HCT116 (cell line): ENCODE measurements at regions not wholly inside any gene's neighbourhood (a gene's known extent, or its start where the extent isn't known, plus 50 kb on each side); places are given as distances from the start of the nearest gene placed in this dataset.

Experiments
- ATAC-seq: fragments of 200-7000 bp; cut with Tn5 transposase; 2 replicates; pipeline ENCODE4 v1.9.1; 2020; ENCODE audit warnings: mild to moderate bottlenecking, moderate library complexity
- BruUV-seq: library from RNA; stranded (reverse); fragments of 400-500 nt; replicated peaks from 2 replicates; lab custom pipeline; 2021; lab: Mats Ljungman, UMichigan
- CTCF ChIA-PET: fragments of 300-600 bp; sonication (Branson Sonifier 250); formaldehyde crosslinking; loops from one replicate; lab custom pipeline; 2021; ENCODE audit warnings: antibody characterized with exemption; lab: Charles Lee
- POLR2A ChIA-PET: fragments of 300-600, 350-600 bp; sonication (Branson Sonifier 250); formaldehyde crosslinking; loops from one replicate; lab custom pipeline; 2021; ENCODE audit warnings: antibody characterized with exemption; lab: Charles Lee
- RAD21 ChIA-PET, 2 experiments: fragments of 300-600 bp; sonication (Branson Sonifier 250); formaldehyde crosslinking; loops; one replicate each; lab custom pipeline; 2023; ENCODE audit warnings: low total read pairs in 2 of 2; ENCODE audit not compliant: uncharacterized antibody in 2 of 2, unreplicated experiment in 2 of 2, low non-redundant PET in 1 of 2; lab: Charles Lee
- DNase-seq: peaks from one replicate; pipeline ENCODE4 v3.0.0-alpha.2; 2010; ENCODE audit warnings: low read depth, low spot score
- H2AFZ ChIP-seq: fragments of 200-600 bp; shearing (Covaris generic), sonication (generic); 2 replicates; pipeline ENCODE4 v1.6.1; 2017; ENCODE audit warnings: low read depth, mixed run types, mixed read lengths, antibody characterized with exemption, low read length; ENCODE audit not compliant: poor library complexity, severe bottlenecking
- H3K27ac ChIP-seq: 2 replicates; pipeline ENCODE4 v1.5.1; 2012; ENCODE audit warnings: low read depth, low read length
- H3K27me3 ChIP-seq: fragments of 200-600 bp; sonication (generic); 2 replicates; pipeline ENCODE4 v1.6.1; 2016; ENCODE audit warnings: mixed run types, low read length, mixed read lengths; ENCODE audit not compliant: insufficient read depth
- H3K36me3 ChIP-seq, 2 experiments: fragments of 200-500 bp in 1 of 2; fragments of 200-600 bp in 1 of 2; sonication (Bioruptor generic) in 1 of 2; sonication (generic) in 1 of 2; 2 replicates each; pipeline versions ENCODE4 v1.5.1 to v1.6.1; 2014 to 2016; ENCODE audit warnings: low read length in 2 of 2, inconsistent platforms in 1 of 2, mixed read lengths in 1 of 2, mixed run types in 1 of 2; ENCODE audit not compliant: insufficient read depth in 2 of 2, control insufficient read depth in 1 of 2
- H3K4me1 ChIP-seq, 2 experiments: fragments of 200-600 bp in 1 of 2; sonication (generic) in 1 of 2; 2 replicates each; pipeline versions ENCODE4 v1.5.1 to v1.6.1; 2012 to 2017; ENCODE audit warnings: low read length in 2 of 2, inconsistent platforms in 1 of 2, mild to moderate bottlenecking in 1 of 2, mixed read lengths in 1 of 2, mixed run types in 1 of 2, moderate library complexity in 1 of 2; ENCODE audit not compliant: insufficient read depth in 2 of 2, control insufficient read depth in 1 of 2
- H3K4me2 ChIP-seq: fragments of 200-600 bp; sonication (generic); 2 replicates; pipeline ENCODE4 v1.6.1; 2017; ENCODE audit warnings: mixed run types, low read length, mixed read lengths
- H3K4me3 ChIP-seq, 2 experiments: fragments of 200-600 bp in 1 of 2; sonication (generic) in 1 of 2; replicated peaks in 1 of 2; 2 replicates each; pipeline ENCODE4 v1.5.1; 2011 to 2016; ENCODE audit warnings: low read length in 2 of 2, control low read depth in 1 of 2, low read depth in 1 of 2, mild to moderate bottlenecking in 1 of 2, mixed read lengths in 1 of 2, mixed run types in 1 of 2
- H3K79me2 ChIP-seq: fragments of 200-600 bp; sonication (generic); 2 replicates; pipeline ENCODE4 v1.6.1; 2017; ENCODE audit warnings: mild to moderate bottlenecking, mixed run types, low read length, moderate library complexity, mixed read lengths; ENCODE audit not compliant: insufficient read depth
- H3K9ac ChIP-seq: fragments of 200-600 bp; sonication (generic); 2 replicates; pipeline ENCODE4 v1.6.1; 2016; ENCODE audit warnings: low read length, mixed read lengths
- H3K9me2 ChIP-seq: fragments of 200-600 bp; sonication (generic), shearing (Covaris generic); 2 replicates; pipeline ENCODE4 v1.6.1; 2017; ENCODE audit warnings: mixed run types, mild to moderate bottlenecking, moderate library complexity; ENCODE audit not compliant: insufficient read depth
- H3K9me3 ChIP-seq, 2 experiments: fragments of 200-500 bp in 1 of 2; fragments of 200-600 bp in 1 of 2; sonication (Bioruptor generic) in 1 of 2; sonication (generic) in 1 of 2; 2 replicates each; pipeline ENCODE4 v1.6.1; 2014 to 2017; ENCODE audit warnings: low read length in 2 of 2, mixed read lengths in 2 of 2, inconsistent platforms in 1 of 2, low read depth in 1 of 2, mild to moderate bottlenecking in 1 of 2, mixed run types in 1 of 2, moderate library complexity in 1 of 2; ENCODE audit not compliant: control insufficient read depth in 1 of 2, insufficient read depth in 1 of 2
- H4K20me1 ChIP-seq: fragments of 200-600 bp; sonication (generic), shearing (Covaris generic); 2 replicates; pipeline ENCODE4 v1.6.1; 2017; ENCODE audit warnings: mixed run types, mild to moderate bottlenecking, moderate library complexity; ENCODE audit not compliant: insufficient read depth
- CEBPB ChIP-seq: IDR thresholded peaks from 2 replicates; pipeline ENCODE4 v1.6.1; 2012; ENCODE audit warnings: low read depth
- EGR1 ChIP-seq: IDR thresholded peaks from 2 replicates; pipeline ENCODE4 v1.6.1; 2012; ENCODE audit warnings: low read depth
- POLR2A ChIP-seq: IDR thresholded peaks from 2 replicates; pipeline ENCODE4 v1.7.0; 2011; ENCODE audit warnings: borderline replicate concordance; ENCODE audit not compliant: insufficient read depth, insufficient read length; ENCODE audit errors: extremely low read depth
- POLR2AphosphoS5 ChIP-seq: IDR thresholded peaks from 2 replicates; pipeline ENCODE4 v1.6.1; 2011; ENCODE audit warnings: mild to moderate bottlenecking, low read depth, low read length, moderate library complexity
- RAD21 ChIP-seq: IDR thresholded peaks from 2 replicates; pipeline ENCODE4 v1.6.1; 2012; ENCODE audit warnings: low read depth, mild to moderate bottlenecking
- REST ChIP-seq: IDR thresholded peaks from 2 replicates; pipeline ENCODE4 v1.6.1; 2012; ENCODE audit warnings: low read depth
- SP1 ChIP-seq: IDR thresholded peaks from 2 replicates; pipeline ENCODE4 v1.6.1; 2012; ENCODE audit warnings: low read depth
- SRF ChIP-seq: IDR thresholded peaks from 2 replicates; pipeline ENCODE4 v1.6.1; 2012; ENCODE audit warnings: low read depth
- TCF7L2 ChIP-seq: IDR thresholded peaks from 2 replicates; pipeline ENCODE4 v1.7.0; 2011; ENCODE audit warnings: borderline replicate concordance, inconsistent platforms; ENCODE audit not compliant: insufficient read depth, insufficient read length; ENCODE audit errors: extremely low read depth
- YY1 ChIP-seq: IDR thresholded peaks from 2 replicates; pipeline ENCODE4 v1.6.1; 2011; ENCODE audit warnings: low read length, low read depth, moderate library complexity, mild to moderate bottlenecking; ENCODE audit not compliant: insufficient replicate concordance; ENCODE audit errors: extremely low read depth
- ZBTB33 ChIP-seq: IDR thresholded peaks from 2 replicates; pipeline ENCODE4 v1.6.1; 2011; ENCODE audit warnings: mild to moderate bottlenecking, low read length, moderate library complexity; ENCODE audit not compliant: insufficient replicate concordance; ENCODE audit errors: extremely low read depth
- ZFX ChIP-seq: fragments of 450-650 bp; IDR thresholded peaks from 2 replicates; pipeline ENCODE4 v1.6.1; 2017
- intact Hi-C: fragments of 100-400 bp; cut with micrococcal nuclease; formaldehyde crosslinking; loops from 2 replicates; pipeline ENCODE4 v1.10.0; 2022

- TF ChIP-seq TCF7L2 (no peak), CEBPB (no peak), SP1 (no peak), ZFX (no peak)
These were observed 54.8 kb upstream of the MAPK10 start (continued) for GRCh38 chr4:86414686-86415085.

GRCh38 chr4:86416081-86416480 is 56.2 kb upstream of the MAPK10 start:
- TF ChIP-seq TCF7L2 = no peak
- TF ChIP-seq POLR2AphosphoS5 = no peak
- no peak for TF ChIP-seq ZBTB33
- TF ChIP-seq YY1 = no peak
- TF ChIP-seq REST = no peak
- TF ChIP-seq POLR2A = no peak
- TF ChIP-seq RAD21 = no peak
- no peak for TF ChIP-seq SRF
- no peak for TF ChIP-seq EGR1
- Histone ChIP-seq H3K27ac (no peak overlapping the region), H3K9me2 (no peaks in the 10 kb centered on the region), H3K9me3 (no peaks in the 10 kb centered on the region), H4K20me1 (no peaks in the 10 kb centered on the region), H3K4me1 (no peaks in the 10 kb centered on the region), H3K27me3 (no peaks in the 10 kb centered on the region), H3K9ac (no peak overlapping the region), H3K4me2 (no peak overlapping the region), H2AFZ (no peak overlapping the region), H3K4me3 (no peak overlapping the region), H3K79me2 (no peaks in the 10 kb centered on the region), H3K36me3 (no peaks in the 10 kb centered on the region)
- DNase-seq (no peak), ATAC-seq (no peak)
- no TSS peak for BruUV-seq
- RAD21 ChIA-PET = no interaction called here
- CTCF ChIA-PET = no interaction called here
- intact Hi-C loops = no loop called here
- POLR2A ChIA-PET = no interaction called here
